ENCODE measurements at regions not wholly inside any gene's neighbourhood (a gene's known extent, or its start where the extent isn't known, plus 50 kb on each side); places are given as distances from the start of the nearest gene placed in this dataset.

DNA sequence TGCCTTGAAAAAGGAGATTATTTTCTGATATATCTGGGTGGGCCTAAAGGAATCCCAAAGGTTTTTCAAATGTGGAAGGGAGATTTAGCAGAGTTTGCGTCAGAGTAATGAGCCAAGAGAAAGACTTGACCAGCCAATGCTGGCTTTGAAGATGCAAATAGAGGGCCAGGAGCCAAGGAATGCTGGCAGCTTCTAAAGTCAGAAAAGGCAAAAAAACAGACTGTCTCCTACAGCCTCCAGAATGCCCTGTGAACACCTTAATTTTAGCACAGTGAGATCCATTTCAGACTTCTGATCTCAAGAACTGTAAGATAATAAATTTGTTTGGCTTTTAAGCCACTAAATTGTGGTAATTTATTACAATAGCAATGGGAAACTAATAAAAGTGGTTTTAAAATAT is 122.6 kb upstream of the FREM1 start:
- intact Hi-C loops (cut with micrococcal nuclease; ENCODE audit: unreplicated experiment) (no loop called here), in situ Hi-C loops (cut with HindIII; ENCODE audit: low pct_unique_long_range_greater_than_20kb, low sequenced_read_pairs) (no loop called here)
- Histone ChIP-seq H3K4me3 (ENCODE audit: low read depth in 2 of 2, low read length in 2 of 2) (no peak overlapping the region), H3K27me3 (ENCODE audit: control insufficient read depth, insufficient read depth, low read length) (no peaks in the 10 kb centered on the region), H3K36me3 (ENCODE audit: control insufficient read depth, insufficient read depth, low read length) (no peaks in the 10 kb centered on the region), H3K4me1 (ENCODE audit: control insufficient read depth, insufficient read depth, low read length) (no peaks in the 10 kb centered on the region), H3K9me3 (ENCODE audit: control insufficient read depth, insufficient read depth, low read depth, low read length) (no peaks in the 10 kb centered on the region), H3K27ac (ENCODE audit: low read length) (no peak overlapping the region)
- CTCF ChIA-PET: no interaction called here
- TF ChIP-seq POLR2AphosphoS5 (IDR thresholded peaks at IDR 0.05; ENCODE audit: low read depth, low read length): no peak
- no peak for TF ChIP-seq SIN3A (IDR thresholded peaks at IDR 0.05; ENCODE audit: borderline replicate concordance, insufficient read depth, low read depth, low read length)
- TF ChIP-seq, protein P1, sequence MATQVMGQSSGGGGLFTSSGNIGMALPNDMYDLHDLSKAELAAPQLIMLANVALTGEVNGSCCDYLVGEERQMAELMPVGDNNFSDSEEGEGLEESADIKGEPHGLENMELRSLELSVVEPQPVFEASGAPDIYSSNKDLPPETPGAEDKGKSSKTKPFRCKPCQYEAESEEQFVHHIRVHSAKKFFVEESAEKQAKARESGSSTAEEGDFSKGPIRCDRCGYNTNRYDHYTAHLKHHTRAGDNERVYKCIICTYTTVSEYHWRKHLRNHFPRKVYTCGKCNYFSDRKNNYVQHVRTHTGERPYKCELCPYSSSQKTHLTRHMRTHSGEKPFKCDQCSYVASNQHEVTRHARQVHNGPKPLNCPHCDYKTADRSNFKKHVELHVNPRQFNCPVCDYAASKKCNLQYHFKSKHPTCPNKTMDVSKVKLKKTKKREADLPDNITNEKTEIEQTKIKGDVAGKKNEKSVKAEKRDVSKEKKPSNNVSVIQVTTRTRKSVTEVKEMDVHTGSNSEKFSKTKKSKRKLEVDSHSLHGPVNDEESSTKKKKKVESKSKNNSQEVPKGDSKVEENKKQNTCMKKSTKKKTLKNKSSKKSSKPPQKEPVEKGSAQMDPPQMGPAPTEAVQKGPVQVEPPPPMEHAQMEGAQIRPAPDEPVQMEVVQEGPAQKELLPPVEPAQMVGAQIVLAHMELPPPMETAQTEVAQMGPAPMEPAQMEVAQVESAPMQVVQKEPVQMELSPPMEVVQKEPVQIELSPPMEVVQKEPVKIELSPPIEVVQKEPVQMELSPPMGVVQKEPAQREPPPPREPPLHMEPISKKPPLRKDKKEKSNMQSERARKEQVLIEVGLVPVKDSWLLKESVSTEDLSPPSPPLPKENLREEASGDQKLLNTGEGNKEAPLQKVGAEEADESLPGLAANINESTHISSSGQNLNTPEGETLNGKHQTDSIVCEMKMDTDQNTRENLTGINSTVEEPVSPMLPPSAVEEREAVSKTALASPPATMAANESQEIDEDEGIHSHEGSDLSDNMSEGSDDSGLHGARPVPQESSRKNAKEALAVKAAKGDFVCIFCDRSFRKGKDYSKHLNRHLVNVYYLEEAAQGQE (IDR thresholded peaks at IDR 0.05; ENCODE audit: insufficient read depth in 1 of 2, low read depth in 2 of 2, low read length in 1 of 2): no peak
- TF ChIP-seq, protein P2, sequence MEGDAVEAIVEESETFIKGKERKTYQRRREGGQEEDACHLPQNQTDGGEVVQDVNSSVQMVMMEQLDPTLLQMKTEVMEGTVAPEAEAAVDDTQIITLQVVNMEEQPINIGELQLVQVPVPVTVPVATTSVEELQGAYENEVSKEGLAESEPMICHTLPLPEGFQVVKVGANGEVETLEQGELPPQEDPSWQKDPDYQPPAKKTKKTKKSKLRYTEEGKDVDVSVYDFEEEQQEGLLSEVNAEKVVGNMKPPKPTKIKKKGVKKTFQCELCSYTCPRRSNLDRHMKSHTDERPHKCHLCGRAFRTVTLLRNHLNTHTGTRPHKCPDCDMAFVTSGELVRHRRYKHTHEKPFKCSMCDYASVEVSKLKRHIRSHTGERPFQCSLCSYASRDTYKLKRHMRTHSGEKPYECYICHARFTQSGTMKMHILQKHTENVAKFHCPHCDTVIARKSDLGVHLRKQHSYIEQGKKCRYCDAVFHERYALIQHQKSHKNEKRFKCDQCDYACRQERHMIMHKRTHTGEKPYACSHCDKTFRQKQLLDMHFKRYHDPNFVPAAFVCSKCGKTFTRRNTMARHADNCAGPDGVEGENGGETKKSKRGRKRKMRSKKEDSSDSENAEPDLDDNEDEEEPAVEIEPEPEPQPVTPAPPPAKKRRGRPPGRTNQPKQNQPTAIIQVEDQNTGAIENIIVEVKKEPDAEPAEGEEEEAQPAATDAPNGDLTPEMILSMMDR (IDR thresholded peaks at IDR 0.05): no peak
- TF ChIP-seq TCF7L2 (IDR thresholded peaks at IDR 0.05; ENCODE audit: low read depth, low read length): no peak
- DNase-seq (ENCODE audit: low read depth, low spot score) (no peak), ATAC-seq (no peak)
- BruUV-seq (replicated peaks): no TSS peak
- POLR2A ChIA-PET: no interaction called here

DNA sequence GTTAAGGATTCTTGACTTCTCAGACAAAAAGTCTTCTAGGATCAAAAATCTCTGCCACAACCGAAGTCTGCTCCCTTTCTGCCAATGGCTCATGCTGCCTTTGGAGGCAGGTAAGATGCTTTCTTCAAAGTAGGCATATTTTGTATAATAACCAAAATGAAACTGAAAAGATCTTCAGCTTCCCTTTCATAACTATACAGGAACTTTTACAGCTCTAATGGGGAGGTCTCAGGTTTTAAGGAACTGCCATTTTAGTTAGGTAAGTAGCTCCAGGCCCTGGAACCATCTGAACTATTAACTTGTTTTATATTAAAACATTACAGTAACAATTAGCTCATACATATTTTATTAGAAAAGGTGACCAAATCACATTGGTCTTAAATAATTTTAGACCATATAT is 110.9 kb upstream of the FREM1 start:
- no peaks in the 10 kb centered on the region for H3K36me3 ChIP-seq (ENCODE audit: control insufficient read depth, insufficient read depth, low read length)
- no peaks in the 10 kb centered on the region for H3K4me1 ChIP-seq (ENCODE audit: control insufficient read depth, insufficient read depth, low read length)
- H3K9me3 ChIP-seq (ENCODE audit: control insufficient read depth, insufficient read depth, low read depth, low read length): no peaks in the 10 kb centered on the region
- no TSS peak for BruUV-seq (replicated peaks)
- H3K27ac ChIP-seq (ENCODE audit: low read length): no peak overlapping the region
- H3K4me3 ChIP-seq (ENCODE audit: low read depth in 2 of 2, low read length in 2 of 2): no peak overlapping the region
- DNase-seq (ENCODE audit: low read depth, low spot score) (no peak), ATAC-seq (no peak)
- TF ChIP-seq, protein P2 (IDR thresholded peaks at IDR 0.05): no peak
- TF ChIP-seq, protein P1 (IDR thresholded peaks at IDR 0.05; ENCODE audit: insufficient read depth in 1 of 2, low read depth in 2 of 2, low read length in 1 of 2): no peak
- TF ChIP-seq TCF7L2 (IDR thresholded peaks at IDR 0.05; ENCODE audit: low read depth, low read length) (no peak), SIN3A (IDR thresholded peaks at IDR 0.05; ENCODE audit: borderline replicate concordance, insufficient read depth, low read depth, low read length) (no peak), POLR2AphosphoS5 (IDR thresholded peaks at IDR 0.05; ENCODE audit: low read depth, low read length) (no peak)
- in situ Hi-C loops (cut with HindIII; ENCODE audit: low pct_unique_long_range_greater_than_20kb, low sequenced_read_pairs) (no loop called here), intact Hi-C loops (cut with micrococcal nuclease; ENCODE audit: unreplicated experiment) (no loop called here)
- ChIA-PET POLR2A (no interaction called here), CTCF (no interaction called here)
- H3K27me3 ChIP-seq (ENCODE audit: control insufficient read depth, insufficient read depth, low read length): no peaks in the 10 kb centered on the region
